H1 (cell line): ENCODE measurements at regions not wholly inside any gene's neighbourhood (a gene's known extent, or its start where the extent isn't known, plus 50 kb on each side); places are given as distances from the start of the nearest gene placed in this dataset.
A peak's percentile ranks its signal among the peaks of the same experiment; 100 is the strongest.

Experiments
- CTCF ChIA-PET: fragments of 300-600 bp; sonication (Branson Sonifier 250); formaldehyde crosslinking; loops from one replicate; lab custom pipeline; 2021; ENCODE audit not compliant: partially characterized antibody; lab: Charles Lee
- POLR2A ChIA-PET: fragments of 300-600 bp; sonication (Branson Sonifier 250); formaldehyde crosslinking; loops from one replicate; lab custom pipeline; 2021; ENCODE audit warnings: inconsistent platforms; ENCODE audit not compliant: partially characterized antibody; lab: Charles Lee
- DNase-seq, 2 experiments: peaks; one replicate each; pipeline versions ENCODE4 v3.0.0 to v3.0.0-alpha.2; 2010 to 2022; ENCODE audit warnings: low spot score in 2 of 2, low read depth in 1 of 2, mixed read lengths in 1 of 2
- FAIRE-seq: peaks from 2 replicates; lab custom pipeline; 2011; peaks lifted over from hg19 to GRCh38; lab: Jason Lieb, UNC
- H2AFZ ChIP-seq: 2 replicates; pipeline ENCODE4 v1.8.1; 2012; ENCODE audit warnings: low read length, inconsistent platforms
- H2AK5ac ChIP-seq: 2 replicates; pipeline ENCODE4 v1.6.1; 2013; ENCODE audit warnings: low read depth, low read length
- H2BK120ac ChIP-seq: replicated peaks from 2 replicates; pipeline ENCODE3; 2013; ENCODE audit warnings: low read depth, low read length, inconsistent platforms
- H2BK12ac ChIP-seq: 2 replicates; pipeline ENCODE4 v1.6.1; 2013; ENCODE audit warnings: low read depth, low read length
- H2BK15ac ChIP-seq: 2 replicates; pipeline ENCODE4 v1.6.1; 2013; ENCODE audit warnings: low read length
- H2BK20ac ChIP-seq: 2 replicates; pipeline ENCODE4 v1.6.1; 2013; ENCODE audit warnings: low read length
- H2BK5ac ChIP-seq: 2 replicates; pipeline ENCODE4 v1.6.1; 2013; ENCODE audit warnings: low read depth, low read length
- H3K14ac ChIP-seq: 2 replicates; pipeline ENCODE4 v1.6.1; 2013; ENCODE audit warnings: inconsistent platforms; ENCODE audit not compliant: insufficient read length
- H3K18ac ChIP-seq: 2 replicates; pipeline ENCODE4 v1.6.1; 2013; ENCODE audit warnings: low read length; ENCODE audit errors: extremely low read depth
- H3K23ac ChIP-seq: 2 replicates; pipeline ENCODE4 v1.6.1; 2013; ENCODE audit warnings: inconsistent platforms; ENCODE audit not compliant: insufficient read length
- H3K23me2 ChIP-seq: 2 replicates; pipeline ENCODE4 v1.6.1; 2013; ENCODE audit warnings: low read depth, low read length
- H3K27ac ChIP-seq: 2 replicates; pipeline ENCODE4 v1.6.1; 2011; ENCODE audit warnings: low read depth, low read length, inconsistent platforms
- H3K27me3 ChIP-seq, 4 experiments: replicated peaks in 1 of 4; 1 replicate in 1 of 4; 2 replicates in 3 of 4; pipeline versions ENCODE4 v1.6.1 to v1.8.1; 2011 to 2013; ENCODE audit warnings: low read length in 3 of 4, mild to moderate bottlenecking in 3 of 4, inconsistent platforms in 2 of 4, mixed read lengths in 2 of 4, moderate library complexity in 1 of 4; ENCODE audit not compliant: control insufficient read depth in 3 of 4, insufficient read depth in 3 of 4; ENCODE audit errors: extremely low read depth in 1 of 4
- H3K36me3 ChIP-seq, 4 experiments: 2 replicates each; pipeline versions ENCODE4 v1.6.1 to v1.8.1; 2011 to 2013; ENCODE audit warnings: mild to moderate bottlenecking in 4 of 4, low read length in 3 of 4, moderate library complexity in 2 of 4, control low read depth in 1 of 4, inconsistent platforms in 1 of 4; ENCODE audit not compliant: insufficient read depth in 4 of 4, control insufficient read depth in 2 of 4
- H3K4ac ChIP-seq: replicated peaks from 2 replicates; pipeline ENCODE3; 2013; ENCODE audit warnings: low read length, low read depth, mixed read lengths, inconsistent platforms; ENCODE audit not compliant: insufficient read length
- H3K4me1 ChIP-seq, 4 experiments: replicated peaks in 1 of 4; 1 replicate in 1 of 4; 2 replicates in 3 of 4; pipeline versions ENCODE4 v1.6.1 to v1.8.1; 2011 to 2013; ENCODE audit warnings: low read length in 3 of 4, inconsistent platforms in 2 of 4, mixed read lengths in 1 of 4; ENCODE audit not compliant: insufficient read depth in 4 of 4, control insufficient read depth in 3 of 4
- H3K4me2 ChIP-seq, 2 experiments: 2 replicates each; pipeline versions ENCODE4 v1.6.1 to v1.8.1; 2011 to 2013; ENCODE audit warnings: low read depth in 2 of 2, low read length in 2 of 2, control low read depth in 1 of 2, inconsistent platforms in 1 of 2, mild to moderate bottlenecking in 1 of 2; ENCODE audit not compliant: insufficient read depth in 1 of 2
- H3K4me3 ChIP-seq, 4 experiments: fragments of 200-600, 300-600 bp in 1 of 4; sonication (generic), shearing (Covaris generic), sonication (Bioruptor Twin) in 1 of 4; 2 replicates each; pipeline versions ENCODE4 v1.5.1 to v1.8.1; 2011 to 2016; ENCODE audit warnings: low read length in 4 of 4, low read depth in 3 of 4, control low read depth in 2 of 4, inconsistent platforms in 2 of 4, mild to moderate bottlenecking in 2 of 4, mixed read lengths in 1 of 4, moderate library complexity in 1 of 4; ENCODE audit not compliant: insufficient read depth in 2 of 4; ENCODE audit errors: extremely low read depth in 1 of 4
- H3K56ac ChIP-seq: replicated peaks from 2 replicates; pipeline ENCODE3; 2013; ENCODE audit warnings: low read depth, mild to moderate bottlenecking, mixed read lengths, low read length, inconsistent platforms; ENCODE audit not compliant: insufficient read length
- H3K79me1 ChIP-seq: 2 replicates; pipeline ENCODE4 v1.6.1; 2013; ENCODE audit warnings: low read depth, low read length, control low read depth
- H3K79me2 ChIP-seq, 2 experiments: 2 replicates each; pipeline versions ENCODE4 v1.6.1 to v1.8.1; 2012 to 2013; ENCODE audit warnings: low read length in 2 of 2, mild to moderate bottlenecking in 2 of 2, inconsistent platforms in 1 of 2; ENCODE audit not compliant: insufficient read depth in 2 of 2, control insufficient read depth in 1 of 2
- H3K9ac ChIP-seq, 4 experiments: replicated peaks in 1 of 4; 1 replicate in 1 of 4; 2 replicates in 3 of 4; pipeline versions ENCODE4 v1.6.1 to v1.8.1; 2011 to 2013; ENCODE audit warnings: low read depth in 3 of 4, low read length in 3 of 4, control low read depth in 2 of 4, mild to moderate bottlenecking in 2 of 4, moderate library complexity in 2 of 4, inconsistent platforms in 1 of 4; ENCODE audit errors: extremely low read depth in 1 of 4
- H3K9me3 ChIP-seq, 2 experiments: 2 replicates each; pipeline versions ENCODE4 v1.6.1 to v1.8.1; 2012 to 2013; ENCODE audit warnings: mild to moderate bottlenecking in 2 of 2, moderate library complexity in 2 of 2, control low read depth in 1 of 2, inconsistent platforms in 1 of 2, low read depth in 1 of 2, low read length in 1 of 2, mixed read lengths in 1 of 2; ENCODE audit not compliant: insufficient read depth in 2 of 2
- H4K20me1 ChIP-seq, 2 experiments: replicated peaks in 1 of 2; 2 replicates each; pipeline versions ENCODE3 to v1.8.1; 2011 to 2013; ENCODE audit warnings: inconsistent platforms in 2 of 2, low read length in 2 of 2, mild to moderate bottlenecking in 1 of 2; ENCODE audit not compliant: insufficient read depth in 2 of 2, control insufficient read depth in 1 of 2
- H4K5ac ChIP-seq: 2 replicates; pipeline ENCODE4 v1.6.1; 2013; ENCODE audit warnings: low read length, low read depth, mixed read lengths, inconsistent platforms; ENCODE audit not compliant: insufficient read length
- H4K8ac ChIP-seq: 2 replicates; pipeline ENCODE4 v1.8.0; 2013; ENCODE audit warnings: mild to moderate bottlenecking, moderate library complexity, low read length, inconsistent platforms; ENCODE audit not compliant: insufficient read depth; ENCODE audit errors: extremely low read depth
- H4K91ac ChIP-seq: replicated peaks from 2 replicates; pipeline ENCODE3; 2013; ENCODE audit warnings: low read length, mixed read lengths, inconsistent platforms; ENCODE audit not compliant: insufficient read length
- CBX8 ChIP-seq: fragments of 300-800, 300-1000 bp; sonication (generic); IDR thresholded peaks from 2 replicates; pipeline ENCODE4 v1.7.1; 2016; ENCODE audit warnings: low read depth, low read length, borderline replicate concordance
- CEBPB ChIP-seq: IDR thresholded peaks from 2 replicates; pipeline ENCODE4 v1.6.1; 2012; ENCODE audit warnings: low read depth, low read length
- TEAD4 ChIP-seq: IDR thresholded peaks from 2 replicates; pipeline ENCODE4 v1.6.1; 2012; ENCODE audit warnings: low read depth, low read length, inconsistent platforms, mixed read lengths
- WGBS, 2 experiments: shearing (Covaris generic) in 1 of 2; methylation state at CpG; one replicate each; pipeline versions ENCODE4 v1.1.6 to v1.1.7; 2013 to 2015; ENCODE audit warnings: low lambda C conversion rate in 2 of 2, mixed read lengths in 2 of 2, inconsistent platforms in 1 of 2, low coverage in 1 of 2, missing lambda C conversion rate in 1 of 2; ENCODE audit not compliant: insufficient replicate concordance in 2 of 2, insufficient coverage in 1 of 2, insufficient read length in 1 of 2; ENCODE audit errors: extremely low coverage in 1 of 2, missing lambda C conversion rate in 1 of 2; 5-methylcytosine and 5-hydroxymethylcytosine counted together

- DNase-seq, result no peak
- no peaks in the 10 kb centered on the region for H3K79me2 ChIP-seq
- H3K27me3 ChIP-seq, result no peaks in the 10 kb centered on the region
- H3K4me1 ChIP-seq, result peaks cover 0 to 22% (median 1%) of the 10 kb centered on the region in 4 experiments; a peak in 5 of 7 replicates
- H3K9ac ChIP-seq, result no peak overlapping the region
- TF ChIP-seq CEBPB (no peak), CBX8 (no peak), TEAD4 (peak; percentile 60; the same call in 1 of the 2 replicates)
- no peak overlapping the region for H2AFZ ChIP-seq
- no peak overlapping the region for H3K14ac ChIP-seq
- H3K79me1 ChIP-seq, result no peaks in the 10 kb centered on the region
- ChIA-PET POLR2A (no interaction called here), CTCF (interaction anchor here (1.5 kb wide), 1 partner anchor 29 kb away, joined by 3 read pairs; no protein-coding TSS in a partner anchor)
- H4K5ac ChIP-seq, result no peak overlapping the region
- no peak overlapping the region; a peak in 1 of 4 replicates for H3K4me2 ChIP-seq
- H2BK12ac ChIP-seq, result no peak overlapping the region
- no peak overlapping the region for H3K27ac ChIP-seq
- H2AK5ac ChIP-seq, result no peak overlapping the region
- H4K91ac ChIP-seq, result no peak overlapping the region
- no peak overlapping the region for H3K23ac ChIP-seq
- no peak overlapping the region for H2BK120ac ChIP-seq
- FAIRE-seq, result peak; percentile 24
- H3K56ac ChIP-seq, result no peak overlapping the region
- H3K4ac ChIP-seq, result no peak overlapping the region
- 40% methylated on average over 5 of the region's 5 CpGs; no CpG with 5 or more reads in 1 of the 2 experiments for WGBS, 2 experiments
- H4K8ac ChIP-seq, result no peak overlapping the region
- no peak overlapping the region for H2BK20ac ChIP-seq
- H3K4me3 ChIP-seq, result 0 out of 8 replicates have a peak overlapping the region, but pooled peaks of 1 of the 4 experiments have one; percentile 1
- no peaks in the 10 kb centered on the region for H3K36me3 ChIP-seq
- H3K23me2 ChIP-seq, result no peaks in the 10 kb centered on the region; the same call in 1 of the 2 replicates
- no peaks in the 10 kb centered on the region for H3K9me3 ChIP-seq
- no peak overlapping the region for H3K18ac ChIP-seq
- H2BK5ac ChIP-seq, result no peak overlapping the region
- H4K20me1 ChIP-seq, result no peaks in the 10 kb centered on the region
- H2BK15ac ChIP-seq, result no peak overlapping the region
These were observed 367.2 kb downstream of the SOX2 start for GRCh38 chr3:182078929-182079328.
